CD14-positive monocyte (primary cell): ENCODE measurements at regions not wholly inside any gene's neighbourhood (a gene's known extent, or its start where the extent isn't known, plus 50 kb on each side); places are given as distances from the start of the nearest gene placed in this dataset.

ENCODE experiments used
- DNase-seq, 3 donors: peaks; one replicate each; pipeline ENCODE4 v3.0.0-alpha.2; 2011 to 2022
- H2AFZ ChIP-seq: 2 replicates; pipeline ENCODE4 v1.6.0; 2012; ENCODE audit warnings: mild to moderate bottlenecking, low read depth, low read length, inconsistent platforms; ENCODE audit not compliant: insufficient read depth, poor library complexity, severe bottlenecking
- H3K27ac ChIP-seq, 2 donors: 1 replicate in 1 of 2; 2 replicates in 1 of 2; pipeline ENCODE4 v1.5.1; 2012 to 2013; ENCODE audit warnings: low read length in 2 of 2, control low read depth in 1 of 2, inconsistent platforms in 1 of 2, low read depth in 1 of 2, mild to moderate bottlenecking in 1 of 2
- H3K27me3 ChIP-seq, 2 donors: one replicate each; pipeline versions ENCODE4 v1.6.0 to v1.6.1; 2011 to 2013; ENCODE audit warnings: low read length in 2 of 2; ENCODE audit not compliant: control insufficient read depth in 2 of 2, insufficient read depth in 2 of 2
- H3K36me3 ChIP-seq, 2 donors: replicated peaks in 1 of 2; 1 replicate in 1 of 2; 2 replicates in 1 of 2; pipeline versions ENCODE4 v1.5.1 to v1.6.1; 2012 to 2013; ENCODE audit warnings: low read length in 2 of 2, control low read depth in 1 of 2, inconsistent platforms in 1 of 2, mild to moderate bottlenecking in 1 of 2; ENCODE audit not compliant: insufficient read depth in 2 of 2, control insufficient read depth in 1 of 2
- H3K4me1 ChIP-seq, 2 donors: 1 replicate in 1 of 2; 2 replicates in 1 of 2; pipeline versions ENCODE4 v1.5.1 to v1.6.1; 2012 to 2013; ENCODE audit warnings: low read length in 2 of 2, control low read depth in 1 of 2, inconsistent platforms in 1 of 2, mild to moderate bottlenecking in 1 of 2, moderate library complexity in 1 of 2; ENCODE audit not compliant: insufficient read depth in 2 of 2, control insufficient read depth in 1 of 2
- H3K4me2 ChIP-seq: replicated peaks from 2 replicates; pipeline ENCODE3; 2012; ENCODE audit warnings: low read length, moderate library complexity, mild to moderate bottlenecking; ENCODE audit not compliant: poor library complexity, severe bottlenecking; ENCODE audit errors: extremely low read depth
- H3K4me3 ChIP-seq, 3 experiments: fragments of 200-600 bp in 1 of 3; sonication (generic) in 1 of 3; replicated peaks in 1 of 3; 1 replicate in 2 of 3; 2 replicates in 1 of 3; pipeline ENCODE4 v1.5.1; 2011 to 2013; ENCODE audit warnings: low read length in 3 of 3, mild to moderate bottlenecking in 3 of 3, control low read depth in 2 of 3, low read depth in 2 of 3, inconsistent platforms in 1 of 3, moderate library complexity in 1 of 3
- H3K79me2 ChIP-seq: 2 replicates; pipeline ENCODE4 v1.6.0; 2012; ENCODE audit warnings: mild to moderate bottlenecking, control low read depth, inconsistent platforms, low read length, moderate library complexity; ENCODE audit not compliant: insufficient read depth
- H3K9ac ChIP-seq: 2 replicates; pipeline ENCODE4 v1.6.0; 2017; ENCODE audit warnings: low read length, mild to moderate bottlenecking; ENCODE audit not compliant: insufficient read depth, poor library complexity, severe bottlenecking
- H3K9me3 ChIP-seq, 2 donors: replicated peaks in 1 of 2; 1 replicate in 1 of 2; 2 replicates in 1 of 2; pipeline versions ENCODE4 v1.5.1 to v1.6.1; 2012 to 2013; ENCODE audit warnings: low read length in 2 of 2, control low read depth in 1 of 2; ENCODE audit not compliant: control insufficient read depth in 1 of 2, insufficient read depth in 1 of 2
- H4K20me1 ChIP-seq: 2 replicates; pipeline ENCODE4 v1.6.0; 2012; ENCODE audit warnings: mild to moderate bottlenecking, low read length, control low read depth, moderate library complexity; ENCODE audit not compliant: insufficient read depth
- H3K27ac Mint-ChIP-seq, 7 donors: one replicate each; pipeline ENCODE4 v1.8.0; 2020; ENCODE audit warnings: mild to moderate bottlenecking in 7 of 7, mixed read lengths in 7 of 7, moderate library complexity in 6 of 7, inconsistent platforms in 2 of 7
- H3K27me3 Mint-ChIP-seq, 3 donors: one replicate each; pipeline ENCODE4 v1.8.0; 2021 to 2022; ENCODE audit warnings: low read depth in 3 of 3, mild to moderate bottlenecking in 3 of 3, mixed read lengths in 3 of 3, moderate library complexity in 3 of 3, inconsistent platforms in 1 of 3
- H3K36me3 Mint-ChIP-seq, 2 donors: one replicate each; pipeline ENCODE4 v1.8.0; 2020; ENCODE audit warnings: mixed read lengths in 2 of 2, inconsistent platforms in 1 of 2, mild to moderate bottlenecking in 1 of 2
- H3K4me1 Mint-ChIP-seq: one replicate; pipeline ENCODE4 v1.8.0; 2020; ENCODE audit warnings: mild to moderate bottlenecking, mixed read lengths
- H3K4me3 Mint-ChIP-seq, 2 donors: one replicate each; pipeline ENCODE4 v1.8.0; 2020; ENCODE audit warnings: mild to moderate bottlenecking in 2 of 2, mixed read lengths in 2 of 2, moderate library complexity in 1 of 2
- H3K9me3 Mint-ChIP-seq, 7 donors: one replicate each; pipeline ENCODE4 v1.8.0; 2020 to 2022; ENCODE audit warnings: mixed read lengths in 7 of 7, mild to moderate bottlenecking in 6 of 7, moderate library complexity in 6 of 7, inconsistent platforms in 2 of 7
- WGBS: methylation state at CpG from one replicate; pipeline ENCODE4 v1.1.5; 2013; ENCODE audit warnings: missing lambda C conversion rate; ENCODE audit not compliant: insufficient coverage; 5-methylcytosine and 5-hydroxymethylcytosine counted together
- intact Hi-C, 2 donors: fragments of 100-400 bp; cut with micrococcal nuclease; formaldehyde crosslinking; loops; one replicate each; pipeline versions ENCODE4 v1.15.0 to v1.15.1; 2023
- TF ChIP-seq, protein P1 (sequence below): fragments of 200-600 bp; IDR thresholded peaks from one replicate; pipeline ENCODE4 v1.8.0; 2022; ENCODE audit warnings: antibody characterized with exemption, mild to moderate bottlenecking

DNA sequence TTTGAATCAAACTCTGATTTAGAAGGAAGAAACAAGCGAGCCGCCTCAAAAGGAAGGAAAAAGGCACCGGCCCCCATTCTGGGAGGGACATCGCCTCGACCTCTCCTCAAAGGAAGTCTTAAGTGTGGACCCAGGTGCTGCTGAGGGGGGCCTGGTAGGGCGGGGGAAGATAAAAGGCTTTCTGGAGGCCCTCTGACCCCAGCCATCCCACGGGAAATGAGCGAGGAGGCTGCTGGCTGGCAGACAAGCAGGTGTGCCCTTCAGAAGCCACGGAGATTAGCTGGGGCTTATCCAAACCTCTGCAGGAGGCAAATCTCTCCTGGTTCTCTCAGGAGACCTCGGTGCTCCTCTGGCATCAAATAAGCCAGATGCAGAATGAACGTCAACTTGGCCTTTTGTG is 171.4 kb upstream of the BLID start:
- Mint-ChIP-seq H3K36me3 (no peaks in the 10 kb centered on the region), H3K27ac (no peak overlapping the region), H3K4me3 (no peak overlapping the region), H3K27me3 (peaks cover 2 to 8% (median 7%) of the 10 kb centered on the region in 3 donors), H3K4me1 (no peaks in the 10 kb centered on the region), H3K9me3 (no peaks in the 10 kb centered on the region)
- Histone ChIP-seq H3K4me2 (no peak overlapping the region), H3K36me3 (no peaks in the 10 kb centered on the region), H3K9me3 (no peaks in the 10 kb centered on the region), H3K4me1 (no peaks in the 10 kb centered on the region), H4K20me1 (no peaks in the 10 kb centered on the region), H3K79me2 (no peaks in the 10 kb centered on the region), H3K4me3 (no peak overlapping the region), H3K27me3 (no peaks in the 10 kb centered on the region), H3K27ac (no peak overlapping the region), H3K9ac (no peak overlapping the region), H2AFZ (no peak overlapping the region)
- TF ChIP-seq, protein P1, sequence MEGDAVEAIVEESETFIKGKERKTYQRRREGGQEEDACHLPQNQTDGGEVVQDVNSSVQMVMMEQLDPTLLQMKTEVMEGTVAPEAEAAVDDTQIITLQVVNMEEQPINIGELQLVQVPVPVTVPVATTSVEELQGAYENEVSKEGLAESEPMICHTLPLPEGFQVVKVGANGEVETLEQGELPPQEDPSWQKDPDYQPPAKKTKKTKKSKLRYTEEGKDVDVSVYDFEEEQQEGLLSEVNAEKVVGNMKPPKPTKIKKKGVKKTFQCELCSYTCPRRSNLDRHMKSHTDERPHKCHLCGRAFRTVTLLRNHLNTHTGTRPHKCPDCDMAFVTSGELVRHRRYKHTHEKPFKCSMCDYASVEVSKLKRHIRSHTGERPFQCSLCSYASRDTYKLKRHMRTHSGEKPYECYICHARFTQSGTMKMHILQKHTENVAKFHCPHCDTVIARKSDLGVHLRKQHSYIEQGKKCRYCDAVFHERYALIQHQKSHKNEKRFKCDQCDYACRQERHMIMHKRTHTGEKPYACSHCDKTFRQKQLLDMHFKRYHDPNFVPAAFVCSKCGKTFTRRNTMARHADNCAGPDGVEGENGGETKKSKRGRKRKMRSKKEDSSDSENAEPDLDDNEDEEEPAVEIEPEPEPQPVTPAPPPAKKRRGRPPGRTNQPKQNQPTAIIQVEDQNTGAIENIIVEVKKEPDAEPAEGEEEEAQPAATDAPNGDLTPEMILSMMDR = no peak
- DNase-seq = no peak
- WGBS = 63% methylated on average over 10 of the region's 11 CpGs
- intact Hi-C loops = no loop called here

DNA sequence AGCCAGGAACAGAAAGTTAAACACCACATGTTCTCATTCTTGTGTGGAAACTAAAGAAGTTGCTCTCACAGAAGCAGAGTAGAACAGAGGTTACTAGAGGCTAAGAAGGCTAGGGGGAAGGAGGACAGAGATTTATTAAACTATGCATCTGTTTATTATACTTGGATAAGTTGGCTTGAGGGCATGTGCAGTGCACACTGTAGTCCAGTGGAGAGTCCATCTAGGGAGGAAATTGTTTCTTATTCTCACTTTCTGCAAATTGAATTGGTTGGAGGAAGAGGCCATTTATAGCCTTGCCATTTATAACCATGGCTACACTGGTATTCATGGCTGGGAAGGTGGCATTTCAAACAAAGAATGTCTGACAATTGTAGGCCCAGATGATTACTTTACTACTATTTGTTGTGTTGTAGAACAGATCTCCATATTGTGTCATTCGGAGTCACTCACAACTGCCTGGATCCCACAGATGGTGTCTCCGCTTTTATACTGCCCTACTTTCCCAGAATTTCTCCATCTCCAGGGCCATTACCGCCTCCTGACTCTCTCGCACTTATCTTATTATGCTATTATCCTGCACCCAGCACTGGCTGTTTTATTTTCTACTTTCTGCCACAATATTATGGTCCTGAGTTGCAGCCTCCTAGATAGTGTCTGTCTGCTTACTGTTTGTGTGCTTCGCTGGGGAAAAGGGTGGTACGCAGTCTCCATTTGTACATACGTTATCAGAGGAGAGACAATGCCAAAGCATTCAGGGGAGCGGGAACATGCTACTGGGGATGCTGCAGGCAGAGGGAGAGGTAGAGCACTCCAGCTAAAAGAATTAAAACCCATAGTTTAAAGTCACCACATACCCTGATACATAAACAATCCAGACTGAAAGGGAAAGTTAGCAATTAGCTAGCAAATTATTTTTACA is 169.3 kb upstream of the BLID start:
- Mint-ChIP-seq H3K36me3 (no peaks in the 10 kb centered on the region), H3K27ac (no peak overlapping the region), H3K9me3 (no peaks in the 10 kb centered on the region), H3K27me3 (peaks cover 2 to 7% (median 6%) of the 10 kb centered on the region in 3 donors), H3K4me1 (peaks cover 2% of the 10 kb centered on the region), H3K4me3 (no peak overlapping the region)
- Histone ChIP-seq H3K36me3 (no peaks in the 10 kb centered on the region), H3K4me2 (no peak overlapping the region), H3K9me3 (no peaks in the 10 kb centered on the region), H2AFZ (no peak overlapping the region), H3K9ac (no peak overlapping the region), H3K79me2 (no peaks in the 10 kb centered on the region), H3K27ac (no peak overlapping the region), H3K4me1 (no peaks in the 10 kb centered on the region), H4K20me1 (no peaks in the 10 kb centered on the region), H3K27me3 (no peaks in the 10 kb centered on the region), H3K4me3 (no peak overlapping the region)
- no CpG with 5 or more reads among the region's 8 CpGs for WGBS
- intact Hi-C loops = no loop called here
- TF ChIP-seq, protein P1 = no peak
- DNase-seq = no peak
